Liver (tissue), 8 donors: ENCODE measurements at regions not wholly inside any gene's neighbourhood (a gene's known extent, or its start where the extent isn't known, plus 50 kb on each side); places are given as distances from the start of the nearest gene placed in this dataset.

Experiments used
- DNase-seq: peaks from one replicate; pipeline ENCODE4 v3.0.0-alpha.2; 2017; ENCODE audit warnings: low spot score
- H3K27ac ChIP-seq, 2 donors: one replicate each; pipeline ENCODE4 v1.7.0; 2013; ENCODE audit warnings: inconsistent platforms in 2 of 2, low read length in 2 of 2, control low read depth in 1 of 2, low read depth in 1 of 2, mild to moderate bottlenecking in 1 of 2
- H3K27me3 ChIP-seq, 4 donors: one replicate each; pipeline versions ENCODE4 v1.6.1 to v1.7.0; 2013; ENCODE audit warnings: low read length in 3 of 4, inconsistent platforms in 1 of 4, mild to moderate bottlenecking in 1 of 4, moderate library complexity in 1 of 4; ENCODE audit not compliant: control insufficient read depth in 4 of 4, insufficient read depth in 4 of 4
- H3K36me3 ChIP-seq, 4 donors: one replicate each; pipeline versions ENCODE4 v1.6.1 to v1.7.0; 2013; ENCODE audit warnings: low read length in 3 of 4, mild to moderate bottlenecking in 3 of 4, low read depth in 1 of 4, moderate library complexity in 1 of 4; ENCODE audit not compliant: control insufficient read depth in 4 of 4, insufficient read depth in 3 of 4
- H3K4me1 ChIP-seq, 4 donors: one replicate each; pipeline versions ENCODE4 v1.6.1 to v1.7.0; 2013; ENCODE audit warnings: low read length in 3 of 4, mild to moderate bottlenecking in 3 of 4, moderate library complexity in 1 of 4; ENCODE audit not compliant: control insufficient read depth in 4 of 4, insufficient read depth in 4 of 4
- H3K4me3 ChIP-seq, 3 donors: one replicate each; pipeline versions ENCODE4 v1.6.1 to v1.7.0; 2013; ENCODE audit warnings: low read length in 3 of 3, control low read depth in 1 of 3, low read depth in 1 of 3, mild to moderate bottlenecking in 1 of 3
- H3K9ac ChIP-seq, 2 donors: one replicate each; pipeline ENCODE4 v1.7.0; 2013; ENCODE audit warnings: low read length in 2 of 2, mild to moderate bottlenecking in 2 of 2, moderate library complexity in 2 of 2, control low read depth in 1 of 2, low read depth in 1 of 2
- H3K9me3 ChIP-seq, 4 donors: one replicate each; pipeline versions ENCODE4 v1.6.1 to v1.7.0; 2013; ENCODE audit warnings: low read length in 3 of 4; ENCODE audit not compliant: control insufficient read depth in 4 of 4
- EGR1 ChIP-seq, 2 donors: IDR thresholded peaks; 2 replicates each; pipeline ENCODE4 v1.6.1; 2016 to 2018; ENCODE audit warnings: antibody characterized with exemption in 2 of 2, low read depth in 2 of 2
- FOXA1 ChIP-seq: IDR thresholded peaks from 2 replicates; pipeline ENCODE4 v1.6.1; 2016; ENCODE audit warnings: antibody characterized with exemption
- FOXA2 ChIP-seq: IDR thresholded peaks from 2 replicates; pipeline ENCODE4 v1.6.1; 2016; ENCODE audit warnings: antibody characterized with exemption
- GABPA ChIP-seq, 2 donors: IDR thresholded peaks in 1 of 2; conservative IDR thresholded peaks in 1 of 2; 2 replicates each; pipeline ENCODE4 v1.6.1; 2016; ENCODE audit warnings: antibody characterized with exemption in 2 of 2, mild to moderate bottlenecking in 1 of 2, moderate library complexity in 1 of 2
- HNF4A ChIP-seq, 2 donors: conservative IDR thresholded peaks; 2 replicates each; pipeline ENCODE4 v1.6.1; 2016; ENCODE audit warnings: antibody characterized with exemption in 2 of 2, mild to moderate bottlenecking in 2 of 2
- HNF4G ChIP-seq: IDR thresholded peaks from 2 replicates; pipeline ENCODE4 v1.6.1; 2016; ENCODE audit warnings: antibody characterized with exemption
- JUND ChIP-seq, 2 donors: IDR thresholded peaks; 2 replicates each; pipeline ENCODE4 v1.6.1; 2016; ENCODE audit warnings: antibody characterized with exemption in 2 of 2
- NR2F2 ChIP-seq: IDR thresholded peaks from 2 replicates; pipeline ENCODE4 v1.6.1; 2016; ENCODE audit warnings: antibody characterized with exemption
- RAD21 ChIP-seq, 2 donors: IDR thresholded peaks; 2 replicates each; pipeline ENCODE4 v1.6.1; 2016; ENCODE audit warnings: antibody characterized with exemption in 2 of 2, mild to moderate bottlenecking in 2 of 2
- RXRA ChIP-seq, 2 donors: IDR thresholded peaks; 2 replicates each; pipeline ENCODE4 v1.6.1; 2017 to 2018; ENCODE audit warnings: antibody characterized with exemption in 2 of 2, mild to moderate bottlenecking in 1 of 2
- TAF1 ChIP-seq: conservative IDR thresholded peaks from 2 replicates; pipeline ENCODE4 v1.6.1; 2016; ENCODE audit warnings: antibody characterized with exemption, mild to moderate bottlenecking
- YY1 ChIP-seq: IDR thresholded peaks from 2 replicates; pipeline ENCODE4 v1.6.1; 2016; ENCODE audit warnings: antibody characterized with exemption, mild to moderate bottlenecking
- WGBS: extraction: QIAGEN DNeasy Blood & Tissue Kit; methylation state at CpG from one replicate; pipeline ENCODE4 v1.1.7; 2013; 5-methylcytosine and 5-hydroxymethylcytosine counted together
- TF ChIP-seq, protein P1 (sequence below): IDR thresholded peaks from 2 replicates; pipeline ENCODE4 v1.6.1; 2016; ENCODE audit warnings: antibody characterized with exemption
- TF ChIP-seq, protein P2 (sequence below): IDR thresholded peaks from 2 replicates; pipeline ENCODE4 v1.6.1; 2016; ENCODE audit warnings: antibody characterized with exemption
- TF ChIP-seq, protein P3 (sequence below): IDR thresholded peaks from 2 replicates; pipeline ENCODE4 v1.6.1; 2016; ENCODE audit warnings: antibody characterized with exemption
- TF ChIP-seq, protein P4 (sequence below): IDR thresholded peaks from 2 replicates; pipeline ENCODE4 v1.6.1; 2016; ENCODE audit warnings: antibody characterized with exemption, mild to moderate bottlenecking
- TF ChIP-seq, protein P5 (sequence below): fragments of 150-350 bp; IDR thresholded peaks from 2 replicates; pipeline ENCODE4 v1.5.1; 2017; ENCODE audit warnings: improper control_type of control experiment, low read depth, low read length; ENCODE audit not compliant: missing input control
- donor health status: healthy.
- donor health status: healthy.
- donor health status: healthy.
- donor health status: healthy.
- donor health status: healthy.

- TF ChIP-seq FOXA2 (no peak), HNF4A (conservative IDR thresholded peaks at IDR 0.05) (no peak), TAF1 (no peak), JUND (IDR thresholded peaks at IDR 0.05) (no peak), EGR1 (IDR thresholded peaks at IDR 0.05; ENCODE audit: low read depth in 2 of 2) (no peak), FOXA1 (no peak), RXRA (IDR thresholded peaks at IDR 0.05) (no peak), NR2F2 (no peak)
- TF ChIP-seq, protein P1, sequence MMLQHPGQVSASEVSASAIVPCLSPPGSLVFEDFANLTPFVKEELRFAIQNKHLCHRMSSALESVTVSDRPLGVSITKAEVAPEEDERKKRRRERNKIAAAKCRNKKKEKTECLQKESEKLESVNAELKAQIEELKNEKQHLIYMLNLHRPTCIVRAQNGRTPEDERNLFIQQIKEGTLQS: no peak
- TF ChIP-seq, protein P2, sequence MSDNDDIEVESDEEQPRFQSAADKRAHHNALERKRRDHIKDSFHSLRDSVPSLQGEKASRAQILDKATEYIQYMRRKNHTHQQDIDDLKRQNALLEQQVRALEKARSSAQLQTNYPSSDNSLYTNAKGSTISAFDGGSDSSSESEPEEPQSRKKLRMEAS: no peak
- TF ChIP-seq, protein P3, sequence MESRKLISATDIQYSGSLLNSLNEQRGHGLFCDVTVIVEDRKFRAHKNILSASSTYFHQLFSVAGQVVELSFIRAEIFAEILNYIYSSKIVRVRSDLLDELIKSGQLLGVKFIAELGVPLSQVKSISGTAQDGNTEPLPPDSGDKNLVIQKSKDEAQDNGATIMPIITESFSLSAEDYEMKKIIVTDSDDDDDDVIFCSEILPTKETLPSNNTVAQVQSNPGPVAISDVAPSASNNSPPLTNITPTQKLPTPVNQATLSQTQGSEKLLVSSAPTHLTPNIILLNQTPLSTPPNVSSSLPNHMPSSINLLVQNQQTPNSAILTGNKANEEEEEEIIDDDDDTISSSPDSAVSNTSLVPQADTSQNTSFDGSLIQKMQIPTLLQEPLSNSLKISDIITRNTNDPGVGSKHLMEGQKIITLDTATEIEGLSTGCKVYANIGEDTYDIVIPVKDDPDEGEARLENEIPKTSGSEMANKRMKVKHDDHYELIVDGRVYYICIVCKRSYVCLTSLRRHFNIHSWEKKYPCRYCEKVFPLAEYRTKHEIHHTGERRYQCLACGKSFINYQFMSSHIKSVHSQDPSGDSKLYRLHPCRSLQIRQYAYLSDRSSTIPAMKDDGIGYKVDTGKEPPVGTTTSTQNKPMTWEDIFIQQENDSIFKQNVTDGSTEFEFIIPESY: no peak
- TF ChIP-seq, protein P4, sequence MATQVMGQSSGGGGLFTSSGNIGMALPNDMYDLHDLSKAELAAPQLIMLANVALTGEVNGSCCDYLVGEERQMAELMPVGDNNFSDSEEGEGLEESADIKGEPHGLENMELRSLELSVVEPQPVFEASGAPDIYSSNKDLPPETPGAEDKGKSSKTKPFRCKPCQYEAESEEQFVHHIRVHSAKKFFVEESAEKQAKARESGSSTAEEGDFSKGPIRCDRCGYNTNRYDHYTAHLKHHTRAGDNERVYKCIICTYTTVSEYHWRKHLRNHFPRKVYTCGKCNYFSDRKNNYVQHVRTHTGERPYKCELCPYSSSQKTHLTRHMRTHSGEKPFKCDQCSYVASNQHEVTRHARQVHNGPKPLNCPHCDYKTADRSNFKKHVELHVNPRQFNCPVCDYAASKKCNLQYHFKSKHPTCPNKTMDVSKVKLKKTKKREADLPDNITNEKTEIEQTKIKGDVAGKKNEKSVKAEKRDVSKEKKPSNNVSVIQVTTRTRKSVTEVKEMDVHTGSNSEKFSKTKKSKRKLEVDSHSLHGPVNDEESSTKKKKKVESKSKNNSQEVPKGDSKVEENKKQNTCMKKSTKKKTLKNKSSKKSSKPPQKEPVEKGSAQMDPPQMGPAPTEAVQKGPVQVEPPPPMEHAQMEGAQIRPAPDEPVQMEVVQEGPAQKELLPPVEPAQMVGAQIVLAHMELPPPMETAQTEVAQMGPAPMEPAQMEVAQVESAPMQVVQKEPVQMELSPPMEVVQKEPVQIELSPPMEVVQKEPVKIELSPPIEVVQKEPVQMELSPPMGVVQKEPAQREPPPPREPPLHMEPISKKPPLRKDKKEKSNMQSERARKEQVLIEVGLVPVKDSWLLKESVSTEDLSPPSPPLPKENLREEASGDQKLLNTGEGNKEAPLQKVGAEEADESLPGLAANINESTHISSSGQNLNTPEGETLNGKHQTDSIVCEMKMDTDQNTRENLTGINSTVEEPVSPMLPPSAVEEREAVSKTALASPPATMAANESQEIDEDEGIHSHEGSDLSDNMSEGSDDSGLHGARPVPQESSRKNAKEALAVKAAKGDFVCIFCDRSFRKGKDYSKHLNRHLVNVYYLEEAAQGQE: no peak
- Histone ChIP-seq H3K4me3 (no peak overlapping the region), H3K4me1 (no peaks in the 10 kb centered on the region), H3K27me3 (no peaks in the 10 kb centered on the region), H3K36me3 (no peaks in the 10 kb centered on the region), H3K9me3 (peaks cover 0 to 5% (median 0%) of the 10 kb centered on the region in 4 donors), H3K27ac (no peak overlapping the region), H3K9ac (no peak overlapping the region)
- WGBS: 95% methylated on average over 1 of the region's 1 CpG
- DNase-seq: no peak
These were observed 213.9 kb downstream of the CENPW start for GRCh38 chr6:126553854-126554253.

DNA sequence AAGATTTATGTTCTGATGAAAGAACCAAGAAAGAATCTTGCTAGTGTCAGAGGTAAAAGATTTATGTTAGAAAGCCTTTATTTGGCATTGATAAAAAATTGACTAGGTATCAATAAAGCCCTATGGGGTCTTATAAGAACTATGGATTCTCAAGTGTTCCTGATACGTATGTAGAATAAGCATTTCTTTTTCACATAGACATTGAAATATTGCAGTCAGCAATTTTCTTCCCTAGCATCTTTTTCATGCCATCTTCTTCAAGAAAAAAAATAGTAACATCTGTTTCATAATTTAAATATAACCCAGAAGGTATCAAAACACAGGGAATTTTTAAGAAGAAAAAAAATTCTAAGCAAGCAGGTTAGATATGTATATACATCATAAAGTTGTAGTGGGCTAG is 230.6 kb downstream of the CENPW start:
- TF ChIP-seq FOXA2: no peak
- TF ChIP-seq, protein P1: no peak
- TF ChIP-seq RXRA (IDR thresholded peaks at IDR 0.05): no peak
- TF ChIP-seq, protein P2: no peak
- no peak for TF ChIP-seq GABPA (IDR thresholded peaks at IDR 0.05 in 1 of 2, conservative IDR thresholded peaks at IDR 0.05 in 1 of 2)
- TF ChIP-seq EGR1 (IDR thresholded peaks at IDR 0.05; ENCODE audit: low read depth in 2 of 2): no peak
- no peak for TF ChIP-seq NR2F2
- TF ChIP-seq, protein P5, sequence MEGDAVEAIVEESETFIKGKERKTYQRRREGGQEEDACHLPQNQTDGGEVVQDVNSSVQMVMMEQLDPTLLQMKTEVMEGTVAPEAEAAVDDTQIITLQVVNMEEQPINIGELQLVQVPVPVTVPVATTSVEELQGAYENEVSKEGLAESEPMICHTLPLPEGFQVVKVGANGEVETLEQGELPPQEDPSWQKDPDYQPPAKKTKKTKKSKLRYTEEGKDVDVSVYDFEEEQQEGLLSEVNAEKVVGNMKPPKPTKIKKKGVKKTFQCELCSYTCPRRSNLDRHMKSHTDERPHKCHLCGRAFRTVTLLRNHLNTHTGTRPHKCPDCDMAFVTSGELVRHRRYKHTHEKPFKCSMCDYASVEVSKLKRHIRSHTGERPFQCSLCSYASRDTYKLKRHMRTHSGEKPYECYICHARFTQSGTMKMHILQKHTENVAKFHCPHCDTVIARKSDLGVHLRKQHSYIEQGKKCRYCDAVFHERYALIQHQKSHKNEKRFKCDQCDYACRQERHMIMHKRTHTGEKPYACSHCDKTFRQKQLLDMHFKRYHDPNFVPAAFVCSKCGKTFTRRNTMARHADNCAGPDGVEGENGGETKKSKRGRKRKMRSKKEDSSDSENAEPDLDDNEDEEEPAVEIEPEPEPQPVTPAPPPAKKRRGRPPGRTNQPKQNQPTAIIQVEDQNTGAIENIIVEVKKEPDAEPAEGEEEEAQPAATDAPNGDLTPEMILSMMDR: no peak
- TF ChIP-seq FOXA1: no peak
- TF ChIP-seq YY1: no peak
- TF ChIP-seq TAF1: no peak
- no peak for TF ChIP-seq HNF4A (conservative IDR thresholded peaks at IDR 0.05)
- no peak for TF ChIP-seq HNF4G
- no peak for TF ChIP-seq RAD21 (IDR thresholded peaks at IDR 0.05)
- TF ChIP-seq JUND (IDR thresholded peaks at IDR 0.05): no peak
- DNase-seq: no peak
- no peak overlapping the region for H3K4me3 ChIP-seq
- H3K4me1 ChIP-seq: no peaks in the 10 kb centered on the region
- H3K27me3 ChIP-seq: no peaks in the 10 kb centered on the region
- WGBS: 93% methylated on average over 1 of the region's 1 CpG
- H3K9ac ChIP-seq: no peak overlapping the region
- no peak overlapping the region for H3K27ac ChIP-seq
- no peaks in the 10 kb centered on the region for H3K36me3 ChIP-seq
- no peaks in the 10 kb centered on the region for H3K9me3 ChIP-seq
